Fibroblast of gingiva (primary cell): ENCODE measurements at regions not wholly inside any gene's neighbourhood (a gene's known extent, or its start where the extent isn't known, plus 50 kb on each side); places are given as distances from the start of the nearest gene placed in this dataset.

Source experiments
- DNase-seq: peaks from one replicate; pipeline ENCODE4 v3.0.0-alpha.2; 2011; ENCODE audit warnings: low read depth

- no peak for DNase-seq
These were observed 241.5 kb downstream of the LTN1 start for GRCh38 chr21:28751176-28751575.

- DNase-seq = no peak
These were observed 242.1 kb downstream of the LTN1 start for GRCh38 chr21:28750565-28750964.

- no peak for DNase-seq
These were observed 243.1 kb downstream of the LTN1 start for GRCh38 chr21:28749536-28749935.

- no peak for DNase-seq
These were observed 245.2 kb downstream of the LTN1 start for GRCh38 chr21:28747464-28747863.

GRCh38 chr21:28746166-28746565 lies 246.5 kb downstream of the LTN1 start:
- DNase-seq = no peak

GRCh38 chr21:28745131-28746016 lies 247.3 kb downstream of the LTN1 start:
- peak; percentile 91 for DNase-seq

- no peak for DNase-seq
These were observed 249.0 kb downstream of the LTN1 start for GRCh38 chr21:28743723-28744122.

GRCh38 chr21:28742527-28742926 lies 250.2 kb downstream of the LTN1 start:
- DNase-seq = peak; percentile 55

- no peak for DNase-seq
These were observed 252.6 kb downstream of the LTN1 start for GRCh38 chr21:28740125-28740524.

- DNase-seq = no peak
These were observed 253.8 kb downstream of the LTN1 start for GRCh38 chr21:28738882-28739281.

- DNase-seq = no peak
These were observed 254.3 kb downstream of the LTN1 start for GRCh38 chr21:28738420-28738704.

GRCh38 chr21:28737674-28738419 lies 254.8 kb downstream of the LTN1 start:
- DNase-seq = no peak

- DNase-seq = no peak
These were observed 258.0 kb downstream of the LTN1 start for GRCh38 chr21:28734522-28735175.

- DNase-seq = no peak
These were observed 260.9 kb downstream of the LTN1 start for GRCh38 chr21:28731700-28732321.

- no peak for DNase-seq
These were observed 262.8 kb downstream of the LTN1 start for GRCh38 chr21:28729887-28730286.

- no peak for DNase-seq
These were observed 264.9 kb downstream of the LTN1 start for GRCh38 chr21:28727809-28728208.

- no peak for DNase-seq
These were observed 267.3 kb downstream of the LTN1 start for GRCh38 chr21:28725396-28725795.

GRCh38 chr21:28723646-28724045 lies 269.0 kb downstream of the LTN1 start:
- peak; percentile 46 for DNase-seq

- no peak for DNase-seq
These were observed 273.0 kb downstream of the LTN1 start for GRCh38 chr21:28719723-28720122.

GRCh38 chr21:28714777-28715464 lies 277.8 kb downstream of the LTN1 start:
- DNase-seq = peak; percentile 93

- DNase-seq = peak; percentile 4
These were observed 280.3 kb downstream of the LTN1 start for GRCh38 chr21:28712411-28712810.

GRCh38 chr21:28705616-28706015 lies 287.1 kb downstream of the LTN1 start:
- DNase-seq = peak; percentile 5
